NCI-H2227 treated with DMSO at 0.1 percent for 48 hours (cell line): ENCODE measurements at regions not wholly inside any gene's neighbourhood (a gene's known extent, or its start where the extent isn't known, plus 50 kb on each side); places are given as distances from the start of the nearest gene placed in this dataset.

Experiments
- DNase-seq: peaks from one replicate; lab custom pipeline; 2025; lab: John Stamatoyannopoulos, UW

- DNase-seq: no peak
Measured at GRCh38 chr2:153005071-153005730, 286.8 kb downstream of the ARL6IP6 start.

- no peak for DNase-seq
Measured at GRCh38 chr2:153004627-153005026, 286.2 kb downstream of the ARL6IP6 start.

GRCh38 chr2:152974146-152974545 lies 255.7 kb downstream of the ARL6IP6 start:
- DNase-seq: no peak

- DNase-seq: no peak
Measured at GRCh38 chr2:152971685-152972084, 253.3 kb downstream of the ARL6IP6 start.

GRCh38 chr2:152962446-152962845 lies 244.0 kb downstream of the ARL6IP6 start:
- DNase-seq: no peak

- no peak for DNase-seq
Measured at GRCh38 chr2:152961351-152961750, 242.9 kb downstream of the ARL6IP6 start.

- DNase-seq: no peak
Measured at GRCh38 chr2:152950126-152950525, 231.7 kb downstream of the ARL6IP6 start.

GRCh38 chr2:152944099-152944498 lies 225.7 kb downstream of the ARL6IP6 start:
- no peak for DNase-seq

GRCh38 chr2:152942940-152943440 lies 224.6 kb downstream of the ARL6IP6 start:
- no peak for DNase-seq

- no peak for DNase-seq
Measured at GRCh38 chr2:152930501-152930900, 212.1 kb downstream of the ARL6IP6 start.

GRCh38 chr2:152929628-152930027 lies 211.2 kb downstream of the ARL6IP6 start:
- DNase-seq: no peak

- DNase-seq: no peak
Measured at GRCh38 chr2:152925547-152926448, 207.4 kb downstream of the ARL6IP6 start.

GRCh38 chr2:152924722-152925121 lies 206.3 kb downstream of the ARL6IP6 start:
- no peak for DNase-seq

- no peak for DNase-seq
Measured at GRCh38 chr2:152924219-152924618, 205.8 kb downstream of the ARL6IP6 start.

GRCh38 chr2:152920846-152921245 lies 202.4 kb downstream of the ARL6IP6 start:
- no peak for DNase-seq

- DNase-seq: no peak
Measured at GRCh38 chr2:152910970-152911369, 192.6 kb downstream of the ARL6IP6 start.

GRCh38 chr2:152907046-152907445 lies 188.6 kb downstream of the ARL6IP6 start:
- no peak for DNase-seq

GRCh38 chr2:152894051-152894450 lies 175.6 kb downstream of the ARL6IP6 start:
- no peak for DNase-seq

GRCh38 chr2:152890736-152891135 lies 172.3 kb downstream of the ARL6IP6 start:
- no peak for DNase-seq

- DNase-seq: no peak
Measured at GRCh38 chr2:152883951-152884487, 165.6 kb downstream of the ARL6IP6 start.

- DNase-seq: no peak
Measured at GRCh38 chr2:152881527-152881926, 163.1 kb downstream of the ARL6IP6 start.

GRCh38 chr2:152879275-152879674 lies 160.9 kb downstream of the ARL6IP6 start:
- no peak for DNase-seq
